Left lung (tissue), 4 donors: ENCODE measurements at regions not wholly inside any gene's neighbourhood (a gene's known extent, or its start where the extent isn't known, plus 50 kb on each side); places are given as distances from the start of the nearest gene placed in this dataset.

Source experiments
- ATAC-seq: fragments of 200-7000 bp; cut with Tn5 transposase; one replicate; pipeline ENCODE4 v1.9.1; 2020; ENCODE audit warnings: moderate library complexity
- DNase-seq, 4 donors: peaks; one replicate each; pipeline ENCODE4 v3.0.0-alpha.2; 2013 to 2020
- H3K27ac ChIP-seq, 2 donors: fragments of 200-600 bp; sonication (generic) in 1 of 2; one replicate each; pipeline versions ENCODE4 v1.5.0 to v1.8.0; 2020 to 2021
- H3K27me3 ChIP-seq, 2 donors: fragments of 200-600 bp; sonication (generic) in 1 of 2; one replicate each; pipeline versions ENCODE4 v1.5.0 to v1.8.0; 2020 to 2021
- H3K36me3 ChIP-seq, 2 donors: fragments of 200-600 bp; sonication (generic) in 1 of 2; one replicate each; pipeline versions ENCODE4 v1.5.0 to v1.8.0; 2020 to 2021
- H3K4me1 ChIP-seq, 2 donors: fragments of 200-600 bp; one replicate each; pipeline ENCODE4 v1.8.0; 2021
- H3K4me3 ChIP-seq, 2 donors: fragments of 200-600 bp; sonication (generic) in 1 of 2; one replicate each; pipeline versions ENCODE4 v1.5.0 to v1.8.0; 2020 to 2021; ENCODE audit warnings: mild to moderate bottlenecking in 1 of 2
- H3K9me3 ChIP-seq, 2 donors: fragments of 200-600 bp; sonication (generic) in 1 of 2; one replicate each; pipeline versions ENCODE4 v1.5.0 to v1.8.0; 2020 to 2021
- intact Hi-C, 2 donors: fragments of 100-400 bp; cut with DNase I; formaldehyde crosslinking; loops; one replicate each; pipeline versions ENCODE4 v1.11.2 to v1.14.2; 2022
- TF ChIP-seq, protein P1 (sequence below), 2 donors: fragments of 200-600 bp; sonication (generic) in 1 of 2; IDR thresholded peaks; one replicate each; pipeline versions ENCODE4 v1.5.0 to v1.8.0; 2021; ENCODE audit warnings: antibody characterized with exemption in 2 of 2
- donor health status: DM: no; HTN: yes; CAD: no.
- donor health status: DM: no; HTN: no; CAD: no.

DNA sequence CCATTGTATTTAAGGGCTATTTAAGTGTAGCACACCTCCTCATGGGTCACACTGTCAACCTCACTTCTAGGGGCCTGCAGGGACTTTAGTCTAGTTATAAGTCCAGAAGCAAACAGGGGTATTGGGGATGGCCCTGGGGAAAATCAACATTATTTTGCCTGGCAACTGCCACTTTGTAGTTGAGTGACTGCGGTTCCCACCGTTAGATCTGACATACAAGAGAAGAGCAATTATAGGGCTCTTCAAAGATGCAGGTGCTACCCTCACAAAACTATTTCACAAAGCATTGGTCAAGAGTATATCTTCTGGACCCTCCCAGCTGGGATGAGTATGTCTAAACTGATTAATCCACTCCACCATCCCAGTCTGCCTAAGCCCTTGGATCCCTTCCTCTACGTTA is 133.0 kb upstream of the PCBD1 start:
- TF ChIP-seq, protein P1, sequence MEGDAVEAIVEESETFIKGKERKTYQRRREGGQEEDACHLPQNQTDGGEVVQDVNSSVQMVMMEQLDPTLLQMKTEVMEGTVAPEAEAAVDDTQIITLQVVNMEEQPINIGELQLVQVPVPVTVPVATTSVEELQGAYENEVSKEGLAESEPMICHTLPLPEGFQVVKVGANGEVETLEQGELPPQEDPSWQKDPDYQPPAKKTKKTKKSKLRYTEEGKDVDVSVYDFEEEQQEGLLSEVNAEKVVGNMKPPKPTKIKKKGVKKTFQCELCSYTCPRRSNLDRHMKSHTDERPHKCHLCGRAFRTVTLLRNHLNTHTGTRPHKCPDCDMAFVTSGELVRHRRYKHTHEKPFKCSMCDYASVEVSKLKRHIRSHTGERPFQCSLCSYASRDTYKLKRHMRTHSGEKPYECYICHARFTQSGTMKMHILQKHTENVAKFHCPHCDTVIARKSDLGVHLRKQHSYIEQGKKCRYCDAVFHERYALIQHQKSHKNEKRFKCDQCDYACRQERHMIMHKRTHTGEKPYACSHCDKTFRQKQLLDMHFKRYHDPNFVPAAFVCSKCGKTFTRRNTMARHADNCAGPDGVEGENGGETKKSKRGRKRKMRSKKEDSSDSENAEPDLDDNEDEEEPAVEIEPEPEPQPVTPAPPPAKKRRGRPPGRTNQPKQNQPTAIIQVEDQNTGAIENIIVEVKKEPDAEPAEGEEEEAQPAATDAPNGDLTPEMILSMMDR (IDR thresholded peaks at IDR 0.05), result no peak
- Histone ChIP-seq H3K36me3 (no peaks in the 10 kb centered on the region), H3K4me1 (no peaks in the 10 kb centered on the region), H3K27ac (no peak overlapping the region), H3K27me3 (no peaks in the 10 kb centered on the region), H3K9me3 (peaks cover 0 to 5% of the 10 kb centered on the region in 2 donors), H3K4me3 (no peak overlapping the region)
- intact Hi-C loops, result no loop called here
- DNase-seq, result no peak
- ATAC-seq, result no peak

DNA sequence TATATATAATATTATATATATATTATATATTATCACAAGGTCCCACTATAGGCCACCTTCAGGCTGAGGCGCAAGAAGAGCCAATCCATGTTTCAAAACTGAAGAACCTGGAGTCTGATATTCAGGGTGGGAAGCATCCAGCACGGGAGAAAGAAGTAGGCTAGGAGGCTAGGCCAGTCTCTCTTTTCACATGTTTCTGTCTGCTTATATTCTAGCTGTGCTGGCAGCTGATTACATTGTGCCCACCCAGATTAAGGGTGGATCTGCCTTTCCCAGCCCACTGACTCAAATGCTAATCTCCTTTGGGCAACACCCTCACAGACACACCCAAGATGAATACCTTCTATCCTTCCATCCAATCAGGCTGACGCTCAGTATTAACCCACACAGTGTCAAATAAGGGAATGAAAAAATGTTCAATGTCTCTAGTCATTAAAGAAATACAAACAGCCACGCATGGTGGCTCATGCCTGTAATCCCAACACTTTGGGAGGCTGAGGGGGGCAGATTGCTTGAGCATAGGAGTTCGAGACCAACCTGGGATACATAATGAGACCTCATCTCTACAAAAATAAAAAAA is 135.4 kb upstream of the PCBD1 start:
- peaks cover 0 to 5% of the 10 kb centered on the region in 2 donors for H3K9me3 ChIP-seq
- intact Hi-C loops, result no loop called here

DNA sequence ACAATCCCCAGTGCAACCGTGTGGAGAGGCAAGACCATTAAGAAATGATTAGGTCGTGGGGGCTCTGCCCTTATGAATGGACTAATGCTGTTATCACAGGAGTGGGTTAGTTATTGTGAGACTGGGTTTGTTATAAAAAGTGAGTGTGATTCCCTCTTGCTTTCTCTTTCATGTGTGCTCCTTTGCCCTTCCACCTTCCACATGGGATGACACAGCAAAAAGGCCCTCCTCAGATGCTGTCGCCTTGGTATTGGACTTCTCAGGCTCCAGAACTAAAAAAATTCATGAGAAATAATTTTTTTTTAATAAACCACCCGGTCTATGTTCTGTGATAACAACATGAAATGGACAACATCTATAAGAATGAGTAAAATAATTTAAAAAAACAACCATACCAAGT is 136.1 kb upstream of the PCBD1 start:
- H3K4me3 ChIP-seq, result no peak overlapping the region
- DNase-seq (no peak), ATAC-seq (no peak)
- no peaks in the 10 kb centered on the region for H3K4me1 ChIP-seq
- intact Hi-C loops, result no loop called here
- no peaks in the 10 kb centered on the region for H3K36me3 ChIP-seq
- H3K27ac ChIP-seq, result no peak overlapping the region
- no peaks in the 10 kb centered on the region for H3K27me3 ChIP-seq
- peaks cover 0 to 5% of the 10 kb centered on the region in 2 donors for H3K9me3 ChIP-seq
- TF ChIP-seq, protein P1 (IDR thresholded peaks at IDR 0.05), result no peak

More for the DNA sequence above, 135.4 kb upstream of the PCBD1 start:
- TF ChIP-seq, protein P1 (IDR thresholded peaks at IDR 0.05), result no peak
- Histone ChIP-seq H3K27me3 (no peaks in the 10 kb centered on the region), H3K27ac (no peak overlapping the region), H3K4me1 (no peaks in the 10 kb centered on the region), H3K36me3 (no peaks in the 10 kb centered on the region), H3K4me3 (no peak overlapping the region)
- ATAC-seq, result no peak
- DNase-seq, result no peak

DNA sequence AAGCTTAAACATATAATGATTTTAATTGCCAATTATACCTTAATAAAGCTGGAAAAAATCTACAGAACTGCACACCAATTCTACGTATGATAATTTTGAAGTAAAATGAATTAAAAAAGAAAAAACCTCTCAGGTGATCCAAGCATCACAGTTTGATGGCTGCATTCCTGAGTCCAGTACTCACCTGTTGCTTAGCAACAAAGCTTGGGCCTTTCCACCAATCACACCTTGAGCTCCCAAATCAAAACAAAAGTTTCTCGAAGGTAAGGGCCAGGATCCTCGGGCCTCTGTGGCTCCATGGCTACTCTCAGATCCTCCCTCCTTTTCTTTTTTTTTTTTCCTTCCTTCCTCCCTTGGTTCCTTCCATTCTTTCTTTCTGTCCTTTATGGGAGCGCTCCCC is 137.2 kb upstream of the PCBD1 start:
- TF ChIP-seq, protein P1 (IDR thresholded peaks at IDR 0.05), result no peak

DNA sequence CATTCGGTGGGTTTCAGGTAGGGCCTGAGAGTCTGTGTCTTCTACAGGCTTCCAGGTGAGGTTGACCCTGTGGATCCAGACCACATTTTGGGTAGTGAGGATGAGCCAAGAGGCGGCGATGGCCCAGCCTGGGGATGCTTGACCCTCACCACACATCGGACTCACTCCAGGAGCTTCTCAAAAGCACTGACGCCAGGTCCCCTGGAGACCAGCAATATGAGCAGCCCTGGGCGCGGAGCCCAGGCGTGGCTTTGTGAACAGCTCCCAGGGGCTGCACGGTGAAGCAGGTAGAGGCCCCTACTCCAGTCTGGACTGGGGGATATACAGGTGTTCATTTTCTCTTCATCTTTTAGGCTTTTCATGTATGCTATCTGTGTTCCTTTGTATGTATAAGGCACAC is 139.7 kb upstream of the PCBD1 start:
- intact Hi-C loops, result no loop called here
- no peak overlapping the region for H3K27ac ChIP-seq
- H3K4me3 ChIP-seq, result no peak overlapping the region
- TF ChIP-seq, protein P1 (IDR thresholded peaks at IDR 0.05), result no peak
- no peaks in the 10 kb centered on the region for H3K4me1 ChIP-seq
- DNase-seq (no peak), ATAC-seq (no peak)
- no peaks in the 10 kb centered on the region for H3K9me3 ChIP-seq
- no peaks in the 10 kb centered on the region for H3K27me3 ChIP-seq
- H3K36me3 ChIP-seq, result no peaks in the 10 kb centered on the region

More for the DNA sequence above, 137.2 kb upstream of the PCBD1 start:
- no peak for ATAC-seq
- intact Hi-C loops, result no loop called here
- H3K4me3 ChIP-seq, result no peak overlapping the region
- DNase-seq, result no peak
- no peaks in the 10 kb centered on the region for H3K27me3 ChIP-seq
- H3K4me1 ChIP-seq, result no peaks in the 10 kb centered on the region
- no peaks in the 10 kb centered on the region for H3K36me3 ChIP-seq
- no peak overlapping the region for H3K27ac ChIP-seq
- H3K9me3 ChIP-seq, result peaks cover 0 to 5% of the 10 kb centered on the region in 2 donors
